Endodermal cell (in vitro differentiated cells): ENCODE measurements at regions not wholly inside any gene's neighbourhood (a gene's known extent, or its start where the extent isn't known, plus 50 kb on each side); places are given as distances from the start of the nearest gene placed in this dataset.

Source experiments
- DNase-seq: peaks from one replicate; pipeline ENCODE4 v3.0.0-alpha.2; 2017
- H3K27ac ChIP-seq: 2 replicates; pipeline ENCODE4 v1.5.1; 2013; ENCODE audit warnings: mild to moderate bottlenecking, low read depth, low read length, moderate library complexity
- H3K27me3 ChIP-seq: 2 replicates; pipeline ENCODE4 v1.6.1; 2013; ENCODE audit warnings: mild to moderate bottlenecking, low read length, moderate library complexity; ENCODE audit not compliant: insufficient read depth, control insufficient read depth, poor library complexity, severe bottlenecking
- H3K36me3 ChIP-seq: 2 replicates; pipeline ENCODE4 v1.7.0; 2013; ENCODE audit warnings: mild to moderate bottlenecking, low read length, moderate library complexity; ENCODE audit not compliant: control insufficient read depth, insufficient read depth
- H3K4me1 ChIP-seq: one replicate; pipeline ENCODE4 v1.7.0; 2013; ENCODE audit warnings: low read length; ENCODE audit not compliant: control insufficient read depth, insufficient read depth
- H3K4me3 ChIP-seq: 2 replicates; pipeline ENCODE4 v1.5.1; 2013; ENCODE audit warnings: mild to moderate bottlenecking, low read length, moderate library complexity
- H3K9ac ChIP-seq: 2 replicates; pipeline ENCODE4 v1.6.1; 2013; ENCODE audit warnings: mild to moderate bottlenecking, low read length, moderate library complexity; ENCODE audit not compliant: poor library complexity, severe bottlenecking; ENCODE audit errors: extremely low read depth
- H3K9me3 ChIP-seq: 2 replicates; pipeline ENCODE4 v1.6.1; 2013; ENCODE audit warnings: mild to moderate bottlenecking, low read length, moderate library complexity; ENCODE audit not compliant: control insufficient read depth
- H3K27ac Mint-ChIP-seq: 2 replicates; pipeline ENCODE4 v1.8.0; 2020; ENCODE audit warnings: mixed read lengths
- H3K27me3 Mint-ChIP-seq: 2 replicates; pipeline ENCODE4 v1.8.0; 2021; ENCODE audit warnings: mild to moderate bottlenecking, mixed read lengths; ENCODE audit not compliant: insufficient read depth
- H3K36me3 Mint-ChIP-seq: 2 replicates; pipeline ENCODE4 v1.8.0; 2020; ENCODE audit warnings: low read depth, mixed read lengths
- H3K4me1 Mint-ChIP-seq: 2 replicates; pipeline ENCODE4 v1.8.0; 2020; ENCODE audit warnings: mixed read lengths
- H3K4me3 Mint-ChIP-seq: 2 replicates; pipeline ENCODE4 v1.8.0; 2020; ENCODE audit warnings: mild to moderate bottlenecking, moderate library complexity, mixed read lengths
- H3K9me3 Mint-ChIP-seq: 2 replicates; pipeline ENCODE4 v1.8.0; 2020; ENCODE audit warnings: mild to moderate bottlenecking, mixed read lengths
- WGBS, 2 experiments: methylation state at CpG; one replicate each; pipeline versions ENCODE4 v1.1.5 to v1.1.7; 2013; ENCODE audit warnings: missing lambda C conversion rate in 2 of 2, mixed read lengths in 1 of 2; ENCODE audit not compliant: insufficient coverage in 1 of 2, insufficient read length in 1 of 2; 5-methylcytosine and 5-hydroxymethylcytosine counted together
- TF ChIP-seq, protein P1 (sequence below): fragments of 200-600 bp; sonication (generic); conservative IDR thresholded peaks from 2 replicates; pipeline ENCODE4 v1.5.0; 2021; ENCODE audit warnings: antibody characterized with exemption, mild to moderate bottlenecking

DNA sequence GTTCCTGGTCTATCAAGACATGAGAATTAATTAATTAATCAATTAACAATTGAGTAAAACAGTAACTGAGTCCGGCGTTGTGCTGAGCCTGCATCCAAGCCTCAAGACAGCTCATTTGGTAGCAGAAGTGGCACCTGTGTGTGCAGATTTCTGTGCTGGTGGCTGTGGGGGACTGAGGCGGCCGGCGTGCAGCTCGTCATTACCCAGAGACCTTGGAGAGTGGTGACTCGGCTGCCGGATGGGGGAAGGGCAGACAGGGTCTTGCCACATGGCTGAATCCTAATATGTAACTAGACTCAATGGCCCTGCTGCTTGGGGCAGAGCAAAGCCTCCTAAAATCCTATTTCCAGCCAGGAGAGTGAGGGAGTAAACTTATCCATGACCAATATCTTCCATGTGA lies 510.2 kb downstream of the TCERG1L start:
- TF ChIP-seq, protein P1, sequence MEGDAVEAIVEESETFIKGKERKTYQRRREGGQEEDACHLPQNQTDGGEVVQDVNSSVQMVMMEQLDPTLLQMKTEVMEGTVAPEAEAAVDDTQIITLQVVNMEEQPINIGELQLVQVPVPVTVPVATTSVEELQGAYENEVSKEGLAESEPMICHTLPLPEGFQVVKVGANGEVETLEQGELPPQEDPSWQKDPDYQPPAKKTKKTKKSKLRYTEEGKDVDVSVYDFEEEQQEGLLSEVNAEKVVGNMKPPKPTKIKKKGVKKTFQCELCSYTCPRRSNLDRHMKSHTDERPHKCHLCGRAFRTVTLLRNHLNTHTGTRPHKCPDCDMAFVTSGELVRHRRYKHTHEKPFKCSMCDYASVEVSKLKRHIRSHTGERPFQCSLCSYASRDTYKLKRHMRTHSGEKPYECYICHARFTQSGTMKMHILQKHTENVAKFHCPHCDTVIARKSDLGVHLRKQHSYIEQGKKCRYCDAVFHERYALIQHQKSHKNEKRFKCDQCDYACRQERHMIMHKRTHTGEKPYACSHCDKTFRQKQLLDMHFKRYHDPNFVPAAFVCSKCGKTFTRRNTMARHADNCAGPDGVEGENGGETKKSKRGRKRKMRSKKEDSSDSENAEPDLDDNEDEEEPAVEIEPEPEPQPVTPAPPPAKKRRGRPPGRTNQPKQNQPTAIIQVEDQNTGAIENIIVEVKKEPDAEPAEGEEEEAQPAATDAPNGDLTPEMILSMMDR, result no peak
- 77 to 87% methylated on average over 6 to 8 of the region's 8 CpGs for WGBS, 2 experiments

GRCh38 chr10:130801784-130802183 lies 509.7 kb downstream of the TCERG1L start:
- Mint-ChIP-seq H3K4me3 (no peak overlapping the region), H3K27ac (no peak overlapping the region), H3K27me3 (no peaks in the 10 kb centered on the region), H3K36me3 (no peaks in the 10 kb centered on the region), H3K9me3 (no peaks in the 10 kb centered on the region), H3K4me1 (no peaks in the 10 kb centered on the region)
- 91 to 92% methylated on average over 9 to 19 of the region's 19 CpGs for WGBS, 2 experiments
- DNase-seq, result no peak
- Histone ChIP-seq H3K36me3 (no peaks in the 10 kb centered on the region), H3K4me1 (no peaks in the 10 kb centered on the region), H3K9me3 (no peaks in the 10 kb centered on the region), H3K9ac (no peak overlapping the region), H3K4me3 (no peak overlapping the region), H3K27ac (no peak overlapping the region), H3K27me3 (no peaks in the 10 kb centered on the region)
- TF ChIP-seq, protein P1, result no peak

More for the DNA sequence above, 510.2 kb downstream of the TCERG1L start:
- H3K9me3 ChIP-seq, result no peaks in the 10 kb centered on the region
- no peaks in the 10 kb centered on the region for H3K36me3 ChIP-seq
- no peak overlapping the region for H3K27ac ChIP-seq
- no peaks in the 10 kb centered on the region for H3K27me3 ChIP-seq
- Mint-ChIP-seq H3K27me3 (no peaks in the 10 kb centered on the region), H3K4me3 (no peak overlapping the region), H3K27ac (no peak overlapping the region), H3K9me3 (no peaks in the 10 kb centered on the region), H3K4me1 (no peaks in the 10 kb centered on the region), H3K36me3 (no peaks in the 10 kb centered on the region)
- H3K4me1 ChIP-seq, result no peaks in the 10 kb centered on the region
- H3K9ac ChIP-seq, result no peak overlapping the region
- no peak overlapping the region for H3K4me3 ChIP-seq
- no peak for DNase-seq

GRCh38 chr10:130802301-130802700 lies 509.2 kb downstream of the TCERG1L start:
- no peak for DNase-seq
- Histone ChIP-seq H3K9me3 (no peaks in the 10 kb centered on the region), H3K27me3 (no peaks in the 10 kb centered on the region), H3K4me3 (no peak overlapping the region), H3K4me1 (no peaks in the 10 kb centered on the region), H3K36me3 (no peaks in the 10 kb centered on the region), H3K27ac (no peak overlapping the region), H3K9ac (no peak overlapping the region)
- H3K36me3 Mint-ChIP-seq, result no peaks in the 10 kb centered on the region
- 97 to 100% methylated on average over 5 to 11 of the region's 11 CpGs for WGBS, 2 experiments
- no peaks in the 10 kb centered on the region for H3K9me3 Mint-ChIP-seq
- H3K27ac Mint-ChIP-seq, result no peak overlapping the region
- no peaks in the 10 kb centered on the region for H3K27me3 Mint-ChIP-seq
- H3K4me1 Mint-ChIP-seq, result no peaks in the 10 kb centered on the region
- H3K4me3 Mint-ChIP-seq, result no peak overlapping the region
- TF ChIP-seq, protein P1, result no peak
